ENCODE measurements at regions not wholly inside any gene's neighbourhood (a gene's known extent, or its start where the extent isn't known, plus 50 kb on each side); places are given as distances from the start of the nearest gene placed in this dataset.
A peak's percentile ranks its signal among the peaks of the same experiment; 100 is the strongest.

GRCh38 chr9:107545036-107545435, 55.5 kb upstream of the KLF4 start:
- ATAC-seq (no peak), DNase-seq (no peak)
- Histone ChIP-seq H3K27ac (no peak overlapping the region), H3K4me1 (peaks cover 0 to 21% (median 13%) of the 10 kb centered on the region in 9 donors), H3K36me3 (no peaks in the 10 kb centered on the region), H3K4me3 (no peak overlapping the region), H3K9me3 (no peaks in the 10 kb centered on the region), H3K27me3 (no peaks in the 10 kb centered on the region)
- TF ChIP-seq CTCF (IDR thresholded peaks at IDR 0.05), result no peak
- 49 to 53% methylated on average over 3 of the region's 3 CpGs for WGBS, 2 donors
- intact Hi-C loops (cut with DNase I), result loop anchor here in 1 of 10 donors (5.0 kb wide), 1 partner anchor 53 kb away; no protein-coding TSS in a partner anchor

GRCh38 chr9:107542411-107543157, 53.0 kb upstream of the KLF4 start:
- H3K4me3 ChIP-seq, result no peak overlapping the region
- intact Hi-C loops (cut with DNase I), result no loop called here
- no peaks in the 10 kb centered on the region for H3K36me3 ChIP-seq
- 74 to 77% methylated on average over 4 of the region's 4 CpGs for WGBS, 2 donors
- DNase-seq (no peak), ATAC-seq (peak in 1 of 8 donors; percentile 72)
- H3K27me3 ChIP-seq, result no peaks in the 10 kb centered on the region
- TF ChIP-seq CTCF (IDR thresholded peaks at IDR 0.05), result no peak
- no peaks in the 10 kb centered on the region for H3K9me3 ChIP-seq
- no peak overlapping the region for H3K27ac ChIP-seq
- H3K4me1 ChIP-seq, result peaks cover 0 to 3% (median under 1%) of the 10 kb centered on the region in 9 donors

GRCh38 chr9:107541523-107541922, 52.0 kb upstream of the KLF4 start:
- Histone ChIP-seq H3K27me3 (no peaks in the 10 kb centered on the region), H3K4me3 (no peak overlapping the region), H3K4me1 (no peaks in the 10 kb centered on the region), H3K36me3 (no peaks in the 10 kb centered on the region), H3K9me3 (no peaks in the 10 kb centered on the region), H3K27ac (no peak overlapping the region)
- no peak for TF ChIP-seq CTCF (IDR thresholded peaks at IDR 0.05)
- DNase-seq, result no peak
- no peak for ATAC-seq
- intact Hi-C loops (cut with DNase I), result no loop called here
- 75 to 84% methylated on average over 2 of the region's 2 CpGs for WGBS, 2 donors

GRCh38 chr9:107540164-107540561, 50.6 kb upstream of the KLF4 start:
- no peak for DNase-seq
- peak in 2 of 8 donors; percentile 63 to 76 for ATAC-seq
- no peak overlapping the region for H3K4me3 ChIP-seq
- no peaks in the 10 kb centered on the region for H3K4me1 ChIP-seq
- intact Hi-C loops (cut with DNase I), result no loop called here
- H3K27me3 ChIP-seq, result no peaks in the 10 kb centered on the region
- H3K27ac ChIP-seq, result no peak overlapping the region
- H3K36me3 ChIP-seq, result no peaks in the 10 kb centered on the region
- 60 to 70% methylated on average over 1 of the region's 1 CpG for WGBS, 2 donors
- TF ChIP-seq CTCF (IDR thresholded peaks at IDR 0.05), result no peak
- H3K9me3 ChIP-seq, result no peaks in the 10 kb centered on the region

Measured in heart right ventricle (tissue), 16 donors.